Hematopoietic multipotent progenitor cell treated with erythropoietin and hydrocortisone succinate and interleukin-3 and kit ligand, for 17 days (in vitro differentiated cells): ENCODE measurements at regions not wholly inside any gene's neighbourhood (a gene's known extent, or its start where the extent isn't known, plus 50 kb on each side); places are given as distances from the start of the nearest gene placed in this dataset.

ENCODE experiments used
- DNase-seq: peaks from one replicate; pipeline ENCODE4 v3.0.0-alpha.2; 2015; ENCODE audit warnings: low spot score

DNA sequence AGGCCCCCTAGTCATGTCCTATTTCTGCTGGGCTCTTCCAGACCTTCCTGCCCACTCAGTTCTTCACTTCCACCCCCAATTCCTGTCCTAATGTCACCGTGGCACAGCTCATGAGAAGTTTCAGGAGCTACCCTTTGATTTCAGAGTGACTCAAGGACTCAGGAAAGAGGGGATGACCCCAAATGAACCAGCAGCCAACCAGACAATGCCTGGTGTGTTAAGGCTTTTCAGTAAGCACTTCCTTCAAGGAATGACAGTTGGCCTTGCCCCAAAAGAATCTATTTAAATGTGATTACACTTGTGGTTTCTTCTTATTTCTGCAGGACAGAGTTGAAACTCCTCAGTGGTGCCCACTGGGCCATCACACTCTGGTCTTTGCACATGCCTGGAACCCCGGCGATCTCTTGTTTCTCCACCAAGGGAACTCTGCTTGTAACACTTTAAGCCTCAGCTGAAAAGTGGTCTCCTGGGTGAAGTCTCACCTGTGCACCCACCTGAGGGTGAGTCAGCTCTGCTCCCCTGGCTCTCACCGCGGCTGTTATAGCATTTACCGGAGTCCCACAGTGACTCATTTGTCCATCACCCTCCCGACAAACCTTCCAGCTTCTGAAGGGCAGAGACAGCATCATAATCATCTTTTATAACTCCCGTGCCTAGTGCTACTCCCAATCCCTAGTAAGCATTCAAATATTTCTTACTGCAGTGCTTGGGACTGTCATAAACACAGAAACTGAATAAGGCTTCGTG is 123.0 kb upstream of the SVIL start:
- no peak for DNase-seq

GRCh38 chr10:29756451-29756850 is 121.7 kb upstream of the SVIL start:
- DNase-seq = no peak

DNA sequence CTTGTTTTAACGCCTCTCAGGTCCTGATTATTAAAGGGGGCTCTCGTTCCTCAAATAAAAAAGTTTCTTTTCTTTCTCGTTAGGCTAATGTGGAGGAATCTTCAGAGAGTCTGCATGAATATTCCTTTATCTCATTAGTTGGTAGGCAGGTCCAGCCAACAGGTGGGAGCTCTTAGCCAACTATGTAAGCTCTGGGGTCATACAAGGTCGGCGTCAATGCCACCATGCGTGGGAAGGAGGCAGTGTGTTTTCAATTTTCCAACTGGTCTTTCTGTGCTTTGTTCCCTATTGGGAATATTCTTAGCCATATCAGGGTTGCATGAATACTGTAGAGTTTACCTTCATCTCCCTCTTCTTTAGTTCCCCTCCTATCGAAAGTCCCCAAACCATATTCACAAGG is 118.5 kb upstream of the SVIL start:
- no peak for DNase-seq

DNA sequence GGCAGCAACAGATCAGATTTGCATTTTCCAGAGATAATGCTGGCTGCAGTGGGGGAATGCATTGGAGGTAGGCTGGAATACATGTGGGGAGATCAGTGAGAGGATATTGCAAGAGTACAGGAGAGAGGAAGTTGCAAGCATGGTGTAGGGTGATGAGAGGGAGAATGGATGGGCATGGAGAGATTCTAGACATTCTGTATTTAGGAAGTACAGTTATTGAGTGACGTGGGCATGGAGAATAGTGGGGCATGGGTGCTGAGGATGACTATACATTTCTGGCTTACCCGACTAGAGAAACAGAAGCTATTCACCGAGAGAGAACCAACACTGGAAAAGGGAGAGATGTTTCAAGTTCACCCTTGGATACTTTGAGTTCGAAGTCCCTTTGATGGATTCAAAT is 116.9 kb upstream of the SVIL start:
- no peak for DNase-seq

DNA sequence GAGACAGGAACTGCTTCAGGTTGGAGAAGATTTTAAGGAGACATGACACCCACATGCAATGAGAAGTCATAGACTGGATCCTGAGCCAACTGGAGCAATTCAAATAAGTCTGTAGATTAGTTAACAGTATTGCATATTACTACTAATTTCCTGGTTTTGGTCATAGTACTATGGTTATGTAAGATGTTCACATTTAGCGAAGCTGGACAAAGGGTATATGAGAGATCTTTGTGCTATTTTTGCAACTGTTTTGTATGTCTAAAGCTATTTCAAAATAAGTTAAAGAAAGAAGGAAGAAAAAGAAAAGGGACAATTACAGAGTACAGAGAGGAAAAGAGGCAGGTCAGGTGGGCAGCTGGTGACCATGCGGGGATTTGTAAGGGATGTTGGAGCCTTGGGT is 116.5 kb upstream of the SVIL start:
- no peak for DNase-seq

DNA sequence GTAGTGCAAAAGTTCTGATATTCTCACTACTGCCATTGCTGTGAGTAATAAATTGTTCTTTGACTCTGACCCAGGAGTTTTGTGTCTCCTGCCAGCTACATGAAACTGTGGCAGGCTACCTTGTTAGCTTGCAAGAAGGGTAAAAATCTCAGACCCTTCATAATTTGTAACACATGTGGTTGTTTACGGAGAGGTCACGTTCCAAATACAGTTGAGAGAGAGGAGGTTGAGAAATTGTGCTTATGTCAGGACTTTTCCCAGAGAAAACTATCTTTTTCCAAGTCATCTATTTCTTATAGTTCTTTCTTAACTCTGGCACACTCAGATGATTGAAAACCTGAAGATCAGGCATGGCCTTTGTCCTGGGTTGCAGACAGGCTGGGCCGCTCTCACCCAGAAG is 114.4 kb upstream of the SVIL start:
- no peak for DNase-seq

GRCh38 chr10:29748109-29748650 is 113.4 kb upstream of the SVIL start:
- DNase-seq = no peak

DNA sequence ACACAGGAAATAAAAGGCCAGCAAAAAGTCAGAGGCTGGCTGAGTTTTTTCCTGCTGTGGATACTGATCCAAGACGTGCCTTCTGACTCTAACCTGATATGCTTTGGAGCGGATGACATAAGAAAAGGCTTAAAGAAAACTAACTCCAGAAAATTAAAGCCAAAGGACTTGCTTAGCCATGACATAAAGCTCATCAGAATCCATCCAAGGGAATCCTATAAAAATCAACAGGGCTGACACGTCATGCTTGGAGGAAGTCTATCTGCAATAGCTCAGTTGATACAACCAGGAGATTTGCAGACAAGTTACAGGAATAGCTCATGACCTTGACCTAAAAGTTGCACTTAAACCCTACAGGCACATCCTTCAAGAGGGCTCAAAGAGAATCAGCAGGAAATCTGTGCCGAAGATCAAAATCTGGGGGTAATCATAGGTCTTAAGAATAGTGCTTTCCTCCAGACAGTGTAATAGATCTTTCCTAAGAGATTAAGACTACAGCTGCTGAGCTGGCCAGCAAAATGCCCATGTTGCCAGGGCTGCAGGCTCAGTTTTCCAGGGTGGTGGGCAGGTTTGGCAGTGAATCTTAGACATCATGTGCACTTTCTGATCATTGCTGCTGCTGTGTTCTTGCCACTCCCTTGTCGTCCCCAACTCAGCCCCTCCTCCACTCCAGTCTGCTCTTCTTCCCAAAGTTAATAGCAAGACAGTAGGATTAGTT is 111.5 kb upstream of the SVIL start:
- DNase-seq = no peak

DNA sequence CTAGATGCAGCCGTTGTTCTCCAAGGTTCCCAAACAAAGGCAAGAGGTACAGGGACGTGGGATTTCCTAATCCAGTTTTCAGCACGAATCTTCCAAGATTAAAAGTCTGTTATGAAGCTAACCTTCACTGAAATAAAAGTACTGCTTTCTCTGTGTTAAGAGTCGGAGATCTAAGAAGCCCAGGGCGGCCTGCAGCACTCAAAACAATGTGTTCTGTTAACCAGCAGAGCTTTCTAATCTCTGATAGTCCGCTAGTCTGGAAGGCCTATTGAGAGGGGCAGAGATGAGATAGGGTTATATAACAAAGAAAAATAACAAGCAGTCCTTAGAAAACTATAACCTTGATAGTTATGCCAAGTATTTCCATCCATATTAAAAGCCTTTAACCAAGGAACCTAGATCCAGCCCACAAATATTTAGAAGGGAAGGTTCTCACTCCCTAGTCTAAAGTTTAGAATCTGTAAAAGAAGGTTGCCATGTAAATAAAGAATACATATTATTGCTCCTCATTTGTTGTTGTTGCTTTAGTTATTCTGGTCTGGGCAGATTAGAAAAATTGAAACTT is 106.3 kb upstream of the SVIL start:
- no peak for DNase-seq

DNA sequence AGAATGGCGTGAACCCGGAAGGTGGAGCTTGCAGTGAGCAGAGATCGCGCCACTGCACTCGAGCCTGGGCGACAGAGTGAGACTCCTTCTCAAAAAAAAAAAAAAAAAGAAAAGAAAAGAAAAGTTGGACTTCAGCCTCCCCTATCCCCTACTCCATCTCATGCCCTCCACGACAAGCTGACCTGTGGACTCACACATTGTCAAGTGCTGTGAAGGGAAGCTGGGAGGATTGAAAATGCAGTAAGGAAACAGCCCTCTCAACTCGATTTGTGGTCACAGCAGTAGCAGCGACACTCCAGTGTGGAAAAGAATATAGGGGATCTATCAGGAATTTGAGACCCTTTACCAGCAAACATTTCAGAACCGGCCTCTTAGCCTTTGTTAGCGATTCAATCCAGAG is 103.6 kb upstream of the SVIL start:
- no peak for DNase-seq

GRCh38 chr10:29737074-29737593 is 102.4 kb upstream of the SVIL start:
- DNase-seq = no peak

DNA sequence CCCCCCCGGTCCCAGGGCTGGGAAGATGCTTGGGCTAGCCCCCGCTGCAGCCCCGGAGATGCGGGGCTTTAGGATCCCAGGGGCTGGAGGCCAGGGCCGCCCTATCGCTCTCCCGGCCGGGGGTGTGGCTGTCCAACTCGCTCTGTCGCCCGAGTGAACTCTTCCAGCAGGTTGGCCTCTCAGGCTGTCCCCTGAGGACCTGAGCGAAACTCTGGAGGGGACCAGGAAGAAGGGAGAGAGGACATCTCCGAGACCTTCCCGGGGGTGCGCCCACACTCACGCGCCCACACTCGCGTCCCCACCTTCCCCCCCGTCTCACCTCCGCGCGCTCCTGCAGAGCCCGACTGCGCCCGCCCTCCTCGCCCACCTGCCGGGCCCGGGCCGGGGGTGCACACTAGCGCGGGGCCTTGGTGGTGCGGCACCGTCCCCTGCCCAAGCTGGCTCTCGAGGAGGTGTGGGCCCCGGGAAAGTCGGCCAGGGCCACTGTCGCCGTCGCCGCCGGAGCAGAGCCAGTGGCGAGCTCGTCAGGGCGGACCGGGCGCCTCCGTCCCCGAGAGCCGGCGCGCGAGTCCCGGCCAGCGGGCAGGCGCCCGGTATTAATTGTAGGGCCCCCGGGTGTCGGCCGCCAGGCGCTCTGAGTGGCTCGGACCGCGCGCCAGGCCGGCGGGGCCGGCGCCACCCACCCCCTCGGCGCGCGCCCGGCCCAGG is 101.7 kb upstream of the SVIL start:
- DNase-seq = no peak

DNA sequence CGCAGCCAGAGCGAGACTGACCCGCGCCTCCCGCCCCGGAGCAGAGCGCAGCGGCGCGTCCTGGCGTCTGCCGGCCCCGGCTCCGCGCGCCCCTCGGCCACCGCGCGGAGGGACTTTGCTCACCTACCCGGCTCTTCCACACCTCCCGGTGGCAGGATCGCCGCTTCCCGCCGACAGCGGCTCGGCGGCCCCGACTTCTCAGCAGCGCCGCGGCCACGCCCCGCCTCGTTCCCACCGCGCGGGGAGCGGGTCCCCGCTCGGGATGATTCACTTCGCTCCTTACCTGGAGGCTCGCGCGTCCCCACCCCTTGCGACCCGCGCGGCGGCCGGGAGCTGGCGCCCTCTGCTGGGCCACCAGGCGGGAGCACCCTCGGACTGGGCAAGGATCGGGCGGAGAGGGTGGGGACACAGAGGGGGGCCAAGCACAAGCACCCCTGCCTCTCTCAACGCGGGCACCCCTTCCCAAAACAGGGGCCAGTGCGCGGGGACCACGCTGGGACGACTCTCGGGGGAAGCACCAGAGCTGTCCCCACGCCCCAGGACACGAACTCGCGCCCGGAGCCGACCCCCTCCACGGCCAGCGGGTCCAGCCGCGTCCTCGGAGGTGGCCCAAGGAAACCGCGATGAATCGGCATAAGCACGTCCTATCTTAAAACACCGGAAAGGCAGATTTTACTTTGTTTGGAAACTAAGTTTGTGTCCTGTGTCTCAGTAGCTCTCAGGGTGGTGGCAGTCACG is 101.0 kb upstream of the SVIL start:
- no peak for DNase-seq

DNA sequence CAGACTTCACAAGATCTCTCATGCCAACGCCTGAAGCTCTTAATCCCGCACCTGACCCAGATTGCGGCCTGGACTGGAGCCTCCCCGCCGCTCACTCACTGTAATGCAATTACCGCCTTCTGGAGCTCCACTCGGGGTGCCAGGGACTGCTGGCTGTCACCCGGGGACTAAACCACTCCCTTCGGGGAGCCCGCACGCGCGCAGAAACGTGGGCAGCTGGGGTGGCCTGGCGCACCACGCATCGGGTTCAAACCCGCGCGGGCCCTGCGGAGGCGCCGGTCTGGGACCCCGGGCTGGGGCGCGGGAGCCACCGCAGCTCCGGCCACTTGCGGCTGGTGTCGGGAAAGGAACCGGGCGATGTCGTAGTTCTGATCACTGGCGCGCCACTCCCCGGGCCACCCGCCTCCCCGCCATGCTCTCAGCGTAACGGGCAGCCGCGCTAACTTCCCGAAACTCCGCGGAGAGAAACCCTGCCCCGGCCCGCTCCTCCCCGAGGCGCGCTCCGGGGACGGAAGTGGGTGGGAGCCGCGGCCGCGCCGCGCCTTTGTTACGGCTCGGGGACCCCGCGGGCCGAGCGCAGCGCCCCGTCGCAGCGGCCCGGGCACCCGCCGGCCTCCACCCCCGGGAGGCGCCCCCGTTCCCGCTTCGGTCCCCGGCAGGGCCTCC is 100.3 kb upstream of the SVIL start:
- DNase-seq = no peak

DNA sequence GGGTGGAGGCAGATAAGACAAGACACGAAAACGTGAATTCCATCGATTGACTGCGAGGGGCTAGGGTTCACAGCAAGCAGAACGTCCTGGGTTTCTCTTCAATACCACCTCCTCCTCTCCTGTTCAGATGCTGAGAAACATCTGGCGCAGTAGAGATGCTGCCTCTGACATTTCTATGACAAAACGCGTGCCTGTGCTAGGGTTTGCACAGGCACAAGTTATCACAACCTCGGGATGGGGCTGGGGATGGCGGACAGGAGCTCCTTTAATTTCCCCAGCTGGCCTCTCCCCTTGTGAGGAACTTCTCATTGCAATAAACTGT is 99.8 kb upstream of the SVIL start:
- DNase-seq = no peak

DNA sequence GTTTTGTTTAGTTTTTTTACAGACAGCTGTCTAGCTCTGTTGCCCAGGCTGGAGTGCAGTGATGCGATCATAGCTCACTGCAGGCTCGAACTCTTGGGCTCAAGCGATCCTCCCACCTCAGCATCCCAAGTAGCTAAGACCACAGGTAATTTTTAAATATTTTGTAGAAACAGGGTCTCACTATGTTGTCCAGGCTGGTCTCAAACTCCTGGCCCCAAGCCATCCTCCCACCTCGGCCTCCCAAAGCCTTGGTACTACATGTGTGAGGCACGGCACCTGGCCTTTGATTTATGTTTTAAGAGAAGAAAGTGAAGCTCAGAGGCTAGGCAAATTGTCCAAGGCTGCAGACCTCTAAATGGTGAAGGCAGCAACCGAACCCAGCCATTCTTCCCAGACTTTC is 98.6 kb upstream of the SVIL start:
- DNase-seq = no peak

- no peak for DNase-seq
Observed at GRCh38 chr10:29732918-29733317, 98.1 kb upstream of the SVIL start.

GRCh38 chr10:29731760-29732159 is 97.0 kb upstream of the SVIL start:
- DNase-seq = no peak

- no peak for DNase-seq
Observed at GRCh38 chr10:29730969-29731368, 96.2 kb upstream of the SVIL start.

DNA sequence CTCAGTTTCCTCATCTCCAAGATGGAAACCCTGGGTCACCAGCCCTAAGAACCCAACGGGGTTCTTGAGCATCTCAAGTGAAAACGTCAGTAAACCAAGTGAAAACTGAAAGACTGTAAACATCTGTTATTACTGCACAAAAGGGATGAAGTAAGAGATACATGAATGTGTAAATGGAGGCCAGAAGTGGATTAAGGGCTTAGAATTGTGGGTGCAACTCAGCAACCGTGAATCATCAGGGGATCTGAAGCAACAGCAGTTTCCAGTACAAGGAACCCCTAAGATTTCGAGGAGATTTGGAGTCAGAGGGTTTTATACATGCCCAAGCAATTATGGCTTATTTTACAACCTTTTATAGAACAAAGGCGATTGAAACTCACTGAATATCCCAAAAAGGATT is 95.7 kb upstream of the SVIL start:
- DNase-seq = no peak

DNA sequence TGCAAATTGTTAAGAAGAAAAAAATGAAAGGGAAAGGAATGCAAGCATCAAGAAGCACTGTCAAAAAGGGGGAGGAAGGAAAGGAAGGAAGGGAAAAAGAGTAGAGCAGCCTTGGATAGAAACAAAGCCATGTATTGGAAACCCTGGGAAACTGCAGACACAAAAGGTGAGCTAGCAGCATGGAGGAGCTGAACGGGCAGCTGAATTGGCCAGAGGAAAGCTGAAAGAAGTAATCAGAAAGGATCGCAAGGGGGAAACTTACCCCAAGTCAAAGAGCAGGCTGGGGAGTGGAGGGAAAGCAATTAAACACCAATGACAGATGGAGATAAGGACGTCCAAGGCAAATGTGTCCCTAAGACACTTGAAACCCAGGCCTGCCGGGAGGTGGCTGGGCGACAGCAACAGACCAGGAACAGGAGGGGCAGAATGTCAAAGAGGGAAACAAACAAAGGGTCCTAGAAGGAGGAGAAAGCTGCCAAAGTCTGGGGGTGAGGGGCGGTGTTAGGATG is 93.8 kb upstream of the SVIL start:
- no peak for DNase-seq
